ENCODE measurements at regions not wholly inside any gene's neighbourhood (a gene's known extent, or its start where the extent isn't known, plus 50 kb on each side); places are given as distances from the start of the nearest gene placed in this dataset.
"Not testable (repeated sequence)": the region's sequence is repeated elsewhere in the genome, so short reads cannot be mapped to it uniquely, and the experiment has no call there.

- ChIA-PET POLR2A (ENCODE audit: low non-redundant PET) (no interaction called here), CTCF (no interaction called here)
- no peak overlapping the region for H3K27ac ChIP-seq
- no peak for DNase-seq (ENCODE audit: low spot score)
- TF ChIP-seq CTCF (conservative IDR thresholded peaks at IDR 0.05; ENCODE audit: low read depth): no peak
Observed at GRCh38 chr9:115686069-115686468, 467.5 kb upstream of the PAPPA start.

DNA sequence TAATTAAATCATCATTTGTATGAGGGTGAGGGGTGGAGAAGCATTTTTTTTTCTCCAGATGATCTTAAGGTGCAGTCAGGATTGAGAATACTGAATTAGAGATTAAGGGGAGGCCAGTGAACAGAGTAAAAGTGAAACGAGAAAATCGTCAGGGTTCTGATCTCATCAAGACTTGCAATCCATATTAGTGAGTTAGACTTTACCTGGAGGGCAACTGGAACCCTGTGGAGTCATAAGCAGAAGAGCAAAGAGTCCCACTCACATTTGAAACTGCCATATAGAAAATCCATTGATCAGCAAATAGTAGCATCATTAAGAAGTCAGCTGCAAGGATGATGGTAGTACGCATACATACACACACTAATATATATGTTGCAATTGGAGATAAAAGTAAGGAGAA, 466.2 kb upstream of the PAPPA start:
- H3K27ac ChIP-seq: no peak overlapping the region

GRCh38 chr9:115689331-115689730, 464.3 kb upstream of the PAPPA start:
- ChIA-PET CTCF (no interaction called here), POLR2A (ENCODE audit: low non-redundant PET) (no interaction called here)
- no peak overlapping the region for H3K27ac ChIP-seq
- DNase-seq (ENCODE audit: low spot score): no peak
- no peak for TF ChIP-seq CTCF (conservative IDR thresholded peaks at IDR 0.05; ENCODE audit: low read depth)

More for the DNA sequence above, 466.2 kb upstream of the PAPPA start:
- TF ChIP-seq CTCF (conservative IDR thresholded peaks at IDR 0.05; ENCODE audit: low read depth): no peak
- no peak for DNase-seq (ENCODE audit: low spot score)
- ChIA-PET POLR2A (ENCODE audit: low non-redundant PET) (no interaction called here), CTCF (no interaction called here)

DNA sequence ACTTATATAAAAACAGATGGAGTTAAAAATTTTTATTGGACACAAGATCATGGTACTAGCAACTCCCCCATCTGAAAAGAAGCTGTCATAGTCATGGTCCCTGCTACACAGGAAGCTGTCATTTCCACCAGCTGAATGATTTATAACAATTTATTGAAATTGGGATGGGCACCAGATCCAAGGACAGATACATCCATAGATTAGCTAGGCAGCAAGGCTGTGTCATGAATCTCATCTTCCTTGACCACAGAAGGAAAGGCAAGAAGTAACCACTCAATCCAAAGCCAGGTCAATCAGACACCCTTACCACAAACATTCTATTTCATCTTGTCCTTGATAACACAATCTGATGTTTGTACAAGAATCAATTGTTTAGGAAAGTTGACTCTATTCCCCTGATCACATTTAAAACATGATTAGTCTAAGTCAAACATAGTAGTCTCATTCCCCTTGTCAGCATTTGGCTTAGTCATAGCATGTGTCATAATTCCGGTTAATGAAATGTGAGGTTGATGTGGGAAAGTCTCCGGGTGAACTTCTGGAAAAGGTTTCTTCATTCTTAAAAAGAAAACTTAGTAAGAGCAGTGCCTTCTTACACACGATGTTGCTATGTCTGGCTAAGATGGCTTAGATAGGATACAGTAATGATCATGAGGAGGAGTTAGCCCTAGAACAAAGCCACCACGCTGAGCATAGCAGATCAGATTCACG, 462.6 kb upstream of the PAPPA start:
- H3K27ac ChIP-seq: no peak overlapping the region
- ChIA-PET POLR2A (ENCODE audit: low non-redundant PET) (no interaction called here), CTCF (no interaction called here)
- no peak for TF ChIP-seq CTCF (conservative IDR thresholded peaks at IDR 0.05; ENCODE audit: low read depth)
- peak; percentile 91 for DNase-seq (ENCODE audit: low spot score)

DNA sequence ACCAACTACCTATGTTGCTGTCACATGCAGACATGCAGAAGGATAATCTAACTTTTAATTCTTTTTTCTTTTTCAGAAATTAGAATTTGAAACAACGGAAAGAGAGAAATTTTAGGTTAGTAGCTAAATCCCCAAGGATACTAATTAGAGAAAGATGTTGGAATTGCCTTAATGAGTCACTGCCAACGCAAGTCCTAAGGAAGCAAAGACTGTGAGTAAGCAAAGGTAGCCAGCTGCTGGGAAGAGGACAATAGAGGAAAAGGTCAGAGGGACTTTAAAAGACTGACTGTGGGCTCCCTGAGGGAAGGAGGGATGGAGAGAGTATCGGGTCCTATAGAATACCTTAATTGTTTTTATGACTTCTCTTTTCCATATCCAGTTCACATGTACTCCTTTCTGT, 461.9 kb upstream of the PAPPA start:
- no peak for TF ChIP-seq CTCF (conservative IDR thresholded peaks at IDR 0.05; ENCODE audit: low read depth)
- no peak overlapping the region for H3K27ac ChIP-seq
- CTCF ChIA-PET: no interaction called here
- peak; percentile 53 for DNase-seq (ENCODE audit: low spot score)
- POLR2A ChIA-PET (ENCODE audit: low non-redundant PET): no interaction called here

- DNase-seq (ENCODE audit: low spot score); POLR2A ChIA-PET (ENCODE audit: low non-redundant PET); H3K27ac ChIP-seq; CTCF ChIA-PET: not testable (repeated sequence)
Observed at GRCh38 chr9:115692868-115693267, 460.7 kb upstream of the PAPPA start.

- ChIA-PET CTCF (interaction anchor here (0.7 to 0.9 kb wide), 2 partner anchors 40 to 162 kb away, joined by 3 to 4 read pairs; no protein-coding TSS in a partner anchor), POLR2A (ENCODE audit: low non-redundant PET) (no interaction called here)
- no peak overlapping the region for H3K27ac ChIP-seq
- no peak for TF ChIP-seq CTCF (conservative IDR thresholded peaks at IDR 0.05; ENCODE audit: low read depth)
- DNase-seq (ENCODE audit: low spot score): no peak
Observed at GRCh38 chr9:115694014-115694413, 459.6 kb upstream of the PAPPA start.

Data from RWPE1 (cell line).